ENCODE measurements at regions not wholly inside any gene's neighbourhood (a gene's known extent, or its start where the extent isn't known, plus 50 kb on each side); places are given as distances from the start of the nearest gene placed in this dataset.

DNA sequence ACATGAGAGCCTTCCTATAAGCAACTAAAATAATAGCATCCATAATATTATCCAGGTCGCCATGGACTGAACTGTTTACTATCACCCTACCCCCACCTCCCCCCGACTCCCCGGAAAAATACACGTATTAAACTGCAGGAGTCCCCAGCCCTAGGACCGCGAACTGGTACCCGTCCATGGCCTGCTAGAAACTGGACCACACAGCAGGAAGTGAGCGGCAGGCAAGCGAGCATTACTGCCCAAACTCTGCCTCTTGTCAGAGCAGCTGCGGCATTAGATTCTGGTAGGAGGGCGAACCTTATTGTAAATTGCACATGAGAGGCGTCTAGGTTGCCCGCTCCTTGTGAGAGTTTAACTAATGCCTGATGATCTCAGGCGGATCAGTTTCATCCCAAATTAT, 405.8 kb upstream of the ADGRL3 start:
- no peak for TF ChIP-seq CTCF (conservative IDR thresholded peaks at IDR 0.05 in 1 of 2, IDR thresholded peaks at IDR 0.05 in 1 of 2; ENCODE audit: extremely low read depth in 1 of 2, insufficient read depth in 1 of 2, low read depth in 1 of 2, low read length in 2 of 2)
- no peak for TF ChIP-seq EZH2 (IDR thresholded peaks at IDR 0.05; ENCODE audit: borderline replicate concordance, low read length)

All from mammary epithelial cell (primary cell).